SK-N-SH (cell line): ENCODE measurements at regions not wholly inside any gene's neighbourhood (a gene's known extent, or its start where the extent isn't known, plus 50 kb on each side); places are given as distances from the start of the nearest gene placed in this dataset.

Source experiments
- CTCF ChIA-PET: fragments of 300-600, 350-600 bp; formaldehyde crosslinking; extraction: SDS; loops from one replicate; lab custom pipeline; 2021; lab: Yijun Ruan, JAX
- POLR2A ChIA-PET: fragments of 350-600 bp; sonication (Branson Sonifier 250); formaldehyde crosslinking; extraction: SDS; loops from one replicate; lab custom pipeline; 2020; ENCODE audit warnings: antibody characterized with exemption, inconsistent platforms; lab: Yijun Ruan, JAX
- DNase-seq: peaks from one replicate; pipeline ENCODE4 v3.0.0; 2012
- H2AFZ ChIP-seq: fragments of 200-600 bp; sonication (generic); 2 replicates; pipeline ENCODE4 v1.8.1; 2016; ENCODE audit warnings: antibody characterized with exemption, mild to moderate bottlenecking, low read depth
- H3F3A ChIP-seq: fragments of 200-600 bp; sonication (generic); replicated peaks from 2 replicates; pipeline ENCODE3; 2016; ENCODE audit warnings: antibody characterized with exemption, mild to moderate bottlenecking; ENCODE audit not compliant: insufficient read depth
- H3K27ac ChIP-seq, 2 experiments: fragments of 200-500 bp in 1 of 2; fragments of 200-600 bp in 1 of 2; sonication (Bioruptor generic) in 1 of 2; sonication (generic), shearing (Covaris generic) in 1 of 2; 2 replicates each; pipeline versions ENCODE4 v1.5.1 to v1.6.1; 2014 to 2016; ENCODE audit warnings: low read depth in 2 of 2, inconsistent platforms in 1 of 2, low read length in 1 of 2, mild to moderate bottlenecking in 1 of 2, mixed read lengths in 1 of 2
- H3K27me3 ChIP-seq: fragments of 200-600 bp; sonication (generic), shearing (Covaris generic); 2 replicates; pipeline ENCODE4 v1.6.1; 2016; ENCODE audit warnings: mixed run types; ENCODE audit not compliant: insufficient read depth
- H3K36me3 ChIP-seq, 2 experiments: fragments of 200-500 bp in 1 of 2; fragments of 200-600 bp in 1 of 2; sonication (Bioruptor generic) in 1 of 2; sonication (generic) in 1 of 2; replicated peaks in 1 of 2; 2 replicates each; pipeline versions ENCODE3 to v1.5.1; 2014 to 2016; ENCODE audit warnings: low read length in 1 of 2, mild to moderate bottlenecking in 1 of 2; ENCODE audit not compliant: insufficient read depth in 2 of 2, control insufficient read depth in 1 of 2
- H3K4me1 ChIP-seq, 2 experiments: fragments of 200-500 bp in 1 of 2; fragments of 200-600 bp in 1 of 2; sonication (Bioruptor generic) in 1 of 2; sonication (generic), shearing (Covaris generic) in 1 of 2; 2 replicates each; pipeline versions ENCODE4 v1.5.1 to v1.6.1; 2014 to 2016; ENCODE audit warnings: low read depth in 1 of 2, low read length in 1 of 2, mixed run types in 1 of 2; ENCODE audit not compliant: insufficient read depth in 2 of 2, control insufficient read depth in 1 of 2
- H3K4me2 ChIP-seq: fragments of 200-600 bp; sonication (generic), shearing (Covaris generic); 2 replicates; pipeline ENCODE4 v1.6.1; 2017; ENCODE audit warnings: mixed run types
- H3K4me3 ChIP-seq, 2 experiments: fragments of 200-500 bp in 1 of 2; fragments of 200-600 bp in 1 of 2; sonication (Bioruptor generic) in 1 of 2; sonication (generic), shearing (Covaris generic) in 1 of 2; 2 replicates each; pipeline versions ENCODE4 v1.5.1 to v1.8.1; 2014 to 2016; ENCODE audit warnings: low read depth in 2 of 2, inconsistent platforms in 1 of 2, low read length in 1 of 2, mild to moderate bottlenecking in 1 of 2, mixed read lengths in 1 of 2, moderate library complexity in 1 of 2
- H3K79me2 ChIP-seq: fragments of 200-600 bp; sonication (generic); 2 replicates; pipeline ENCODE4 v1.8.1; 2017; ENCODE audit warnings: mild to moderate bottlenecking; ENCODE audit not compliant: insufficient read depth
- H3K9ac ChIP-seq: fragments of 200-600 bp; sonication (generic); 2 replicates; pipeline ENCODE4 v1.6.1; 2017; ENCODE audit warnings: mixed run types
- H3K9me2 ChIP-seq: fragments of 200-600 bp; sonication (generic); 2 replicates; pipeline ENCODE4 v1.6.1; 2017; ENCODE audit warnings: mixed run types
- H3K9me3 ChIP-seq: fragments of 200-600 bp; sonication (generic); 2 replicates; pipeline ENCODE4 v1.6.1; 2017; ENCODE audit warnings: mixed run types, mild to moderate bottlenecking, moderate library complexity
- H4K20me1 ChIP-seq: fragments of 200-600 bp; sonication (generic); 2 replicates; pipeline ENCODE4 v1.6.1; 2017; ENCODE audit warnings: mild to moderate bottlenecking, mixed run types; ENCODE audit not compliant: insufficient read depth
- ELF1 ChIP-seq: IDR thresholded peaks from 2 replicates; pipeline ENCODE4 v1.4.0; 2012
- EZH2phosphoT487 ChIP-seq: fragments of 200-600 bp; sonication (generic); IDR thresholded peaks from 2 replicates; pipeline ENCODE4 v1.6.1; 2017; ENCODE audit warnings: low read depth, mixed run types, mild to moderate bottlenecking, antibody characterized with exemption, moderate library complexity, borderline replicate concordance
- FOSL2 ChIP-seq: IDR thresholded peaks from 2 replicates; pipeline ENCODE4 v1.4.0; 2012; ENCODE audit warnings: low read depth, mild to moderate bottlenecking, moderate library complexity, borderline replicate concordance
- FOXJ3 ChIP-seq: sonication (generic); formaldehyde crosslinking; IDR thresholded peaks from 2 replicates; pipeline ENCODE4 v1.5.1; 2020; ENCODE audit warnings: mild to moderate bottlenecking, missing genetic modification reagents
- GABPA ChIP-seq: IDR thresholded peaks from 2 replicates; pipeline ENCODE4 v1.4.0; 2012; ENCODE audit warnings: low read depth, mild to moderate bottlenecking
- GATA2 ChIP-seq: sonication (generic); formaldehyde crosslinking; IDR thresholded peaks from 2 replicates; pipeline ENCODE4 v1.5.0; 2020; ENCODE audit warnings: mild to moderate bottlenecking, missing genetic modification reagents
- JUND ChIP-seq: IDR thresholded peaks from 2 replicates; pipeline ENCODE4 v1.4.0; 2012
- NFIC ChIP-seq: IDR thresholded peaks from 2 replicates; pipeline ENCODE4 v1.4.0; 2012; ENCODE audit warnings: borderline replicate concordance
- RAD21 ChIP-seq: IDR thresholded peaks from 2 replicates; pipeline ENCODE4 v1.6.1; 2012; ENCODE audit warnings: mild to moderate bottlenecking, low read length
- RCOR1 ChIP-seq: fragments of 150-350 bp; IDR thresholded peaks from 2 replicates; pipeline ENCODE4 v1.6.1; 2017; ENCODE audit warnings: antibody characterized with exemption, low read length
- RXRA ChIP-seq: IDR thresholded peaks from 2 replicates; pipeline ENCODE4 v1.4.0; 2012; ENCODE audit warnings: low read depth, mild to moderate bottlenecking, borderline replicate concordance
- TCF12 ChIP-seq: IDR thresholded peaks from 2 replicates; pipeline ENCODE4 v1.4.0; 2012
- TEAD4 ChIP-seq: IDR thresholded peaks from 2 replicates; pipeline ENCODE4 v1.4.0; 2012; ENCODE audit warnings: mild to moderate bottlenecking, borderline replicate concordance; ENCODE audit not compliant: insufficient read depth
- WGBS: methylation state at CpG from one replicate; pipeline ENCODE4 v1.1.6; 2017; ENCODE audit warnings: low lambda C conversion rate; 5-methylcytosine and 5-hydroxymethylcytosine counted together
- TF ChIP-seq, protein P1 (sequence below): fragments of 150-350 bp; IDR thresholded peaks from 2 replicates; pipeline ENCODE4 v1.6.1; 2016; ENCODE audit warnings: mild to moderate bottlenecking, low read depth, low read length
- TF ChIP-seq, protein P2 (sequence below): fragments of 200-600 bp; sonication (generic); IDR thresholded peaks from 2 replicates; pipeline ENCODE4 v1.6.1; 2017; ENCODE audit warnings: antibody characterized with exemption, mild to moderate bottlenecking, moderate library complexity
- TF ChIP-seq, protein P3 (sequence below): IDR thresholded peaks from 2 replicates; pipeline ENCODE4 v1.4.0; 2012; ENCODE audit warnings: low read depth, borderline replicate concordance
- TF ChIP-seq, protein P4 (sequence below): fragments of 150-350 bp; IDR thresholded peaks from 2 replicates; pipeline ENCODE4 v1.6.1; 2017; ENCODE audit warnings: antibody characterized with exemption, low read length, low read depth, borderline replicate concordance
- TF ChIP-seq, protein P5 (sequence below): IDR thresholded peaks from 2 replicates; pipeline ENCODE4 v1.6.1; 2012; ENCODE audit warnings: mild to moderate bottlenecking, low read depth, low read length, moderate library complexity
- TF ChIP-seq, protein P6 (sequence below): IDR thresholded peaks from 2 replicates; pipeline ENCODE4 v1.4.0; 2012; ENCODE audit warnings: low read depth
- TF ChIP-seq, protein P7 (sequence below): IDR thresholded peaks from 2 replicates; pipeline ENCODE4; 2012

DNA sequence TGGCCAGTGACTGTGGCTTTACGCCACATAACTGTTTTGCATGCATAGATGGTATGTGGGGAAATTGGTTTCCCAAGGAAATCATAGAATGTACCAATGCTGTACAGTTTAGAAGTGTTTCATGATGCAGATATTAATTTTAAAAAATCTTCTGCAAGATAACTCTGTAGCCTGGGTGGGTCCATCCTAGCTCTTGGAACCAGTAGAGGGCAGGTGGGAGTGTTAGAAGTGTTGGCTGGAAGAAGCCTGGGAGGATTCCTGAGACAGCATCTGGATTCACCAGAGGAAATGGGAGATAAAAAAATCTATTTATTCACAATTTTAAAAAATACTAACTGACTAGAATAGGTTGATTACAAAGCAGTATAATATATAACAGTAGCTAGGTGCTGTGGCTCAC lies 139.9 kb upstream of the GRIA4 start:
- H3K27me3 ChIP-seq = no peaks in the 10 kb centered on the region
- TF ChIP-seq, protein P1, sequence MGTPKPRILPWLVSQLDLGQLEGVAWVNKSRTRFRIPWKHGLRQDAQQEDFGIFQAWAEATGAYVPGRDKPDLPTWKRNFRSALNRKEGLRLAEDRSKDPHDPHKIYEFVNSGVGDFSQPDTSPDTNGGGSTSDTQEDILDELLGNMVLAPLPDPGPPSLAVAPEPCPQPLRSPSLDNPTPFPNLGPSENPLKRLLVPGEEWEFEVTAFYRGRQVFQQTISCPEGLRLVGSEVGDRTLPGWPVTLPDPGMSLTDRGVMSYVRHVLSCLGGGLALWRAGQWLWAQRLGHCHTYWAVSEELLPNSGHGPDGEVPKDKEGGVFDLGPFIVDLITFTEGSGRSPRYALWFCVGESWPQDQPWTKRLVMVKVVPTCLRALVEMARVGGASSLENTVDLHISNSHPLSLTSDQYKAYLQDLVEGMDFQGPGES = no peak
- TF ChIP-seq GABPA (no peak), NFIC (no peak), TCF12 (no peak), FOXJ3 (no peak), RAD21 (no peak), RXRA (no peak), JUND (no peak), EZH2phosphoT487 (no peak), RCOR1 (no peak), TEAD4 (no peak), GATA2 (CRISPR knock-in tag) (no peak), FOSL2 (no peak), ELF1 (no peak)
- TF ChIP-seq, protein P2, sequence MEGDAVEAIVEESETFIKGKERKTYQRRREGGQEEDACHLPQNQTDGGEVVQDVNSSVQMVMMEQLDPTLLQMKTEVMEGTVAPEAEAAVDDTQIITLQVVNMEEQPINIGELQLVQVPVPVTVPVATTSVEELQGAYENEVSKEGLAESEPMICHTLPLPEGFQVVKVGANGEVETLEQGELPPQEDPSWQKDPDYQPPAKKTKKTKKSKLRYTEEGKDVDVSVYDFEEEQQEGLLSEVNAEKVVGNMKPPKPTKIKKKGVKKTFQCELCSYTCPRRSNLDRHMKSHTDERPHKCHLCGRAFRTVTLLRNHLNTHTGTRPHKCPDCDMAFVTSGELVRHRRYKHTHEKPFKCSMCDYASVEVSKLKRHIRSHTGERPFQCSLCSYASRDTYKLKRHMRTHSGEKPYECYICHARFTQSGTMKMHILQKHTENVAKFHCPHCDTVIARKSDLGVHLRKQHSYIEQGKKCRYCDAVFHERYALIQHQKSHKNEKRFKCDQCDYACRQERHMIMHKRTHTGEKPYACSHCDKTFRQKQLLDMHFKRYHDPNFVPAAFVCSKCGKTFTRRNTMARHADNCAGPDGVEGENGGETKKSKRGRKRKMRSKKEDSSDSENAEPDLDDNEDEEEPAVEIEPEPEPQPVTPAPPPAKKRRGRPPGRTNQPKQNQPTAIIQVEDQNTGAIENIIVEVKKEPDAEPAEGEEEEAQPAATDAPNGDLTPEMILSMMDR = no peak
- TF ChIP-seq, protein P3, sequence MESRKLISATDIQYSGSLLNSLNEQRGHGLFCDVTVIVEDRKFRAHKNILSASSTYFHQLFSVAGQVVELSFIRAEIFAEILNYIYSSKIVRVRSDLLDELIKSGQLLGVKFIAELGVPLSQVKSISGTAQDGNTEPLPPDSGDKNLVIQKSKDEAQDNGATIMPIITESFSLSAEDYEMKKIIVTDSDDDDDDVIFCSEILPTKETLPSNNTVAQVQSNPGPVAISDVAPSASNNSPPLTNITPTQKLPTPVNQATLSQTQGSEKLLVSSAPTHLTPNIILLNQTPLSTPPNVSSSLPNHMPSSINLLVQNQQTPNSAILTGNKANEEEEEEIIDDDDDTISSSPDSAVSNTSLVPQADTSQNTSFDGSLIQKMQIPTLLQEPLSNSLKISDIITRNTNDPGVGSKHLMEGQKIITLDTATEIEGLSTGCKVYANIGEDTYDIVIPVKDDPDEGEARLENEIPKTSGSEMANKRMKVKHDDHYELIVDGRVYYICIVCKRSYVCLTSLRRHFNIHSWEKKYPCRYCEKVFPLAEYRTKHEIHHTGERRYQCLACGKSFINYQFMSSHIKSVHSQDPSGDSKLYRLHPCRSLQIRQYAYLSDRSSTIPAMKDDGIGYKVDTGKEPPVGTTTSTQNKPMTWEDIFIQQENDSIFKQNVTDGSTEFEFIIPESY = no peak
- TF ChIP-seq, protein P4, sequence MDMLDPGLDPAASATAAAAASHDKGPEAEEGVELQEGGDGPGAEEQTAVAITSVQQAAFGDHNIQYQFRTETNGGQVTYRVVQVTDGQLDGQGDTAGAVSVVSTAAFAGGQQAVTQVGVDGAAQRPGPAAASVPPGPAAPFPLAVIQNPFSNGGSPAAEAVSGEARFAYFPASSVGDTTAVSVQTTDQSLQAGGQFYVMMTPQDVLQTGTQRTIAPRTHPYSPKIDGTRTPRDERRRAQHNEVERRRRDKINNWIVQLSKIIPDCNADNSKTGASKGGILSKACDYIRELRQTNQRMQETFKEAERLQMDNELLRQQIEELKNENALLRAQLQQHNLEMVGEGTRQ = no peak
- TF ChIP-seq, protein P5, sequence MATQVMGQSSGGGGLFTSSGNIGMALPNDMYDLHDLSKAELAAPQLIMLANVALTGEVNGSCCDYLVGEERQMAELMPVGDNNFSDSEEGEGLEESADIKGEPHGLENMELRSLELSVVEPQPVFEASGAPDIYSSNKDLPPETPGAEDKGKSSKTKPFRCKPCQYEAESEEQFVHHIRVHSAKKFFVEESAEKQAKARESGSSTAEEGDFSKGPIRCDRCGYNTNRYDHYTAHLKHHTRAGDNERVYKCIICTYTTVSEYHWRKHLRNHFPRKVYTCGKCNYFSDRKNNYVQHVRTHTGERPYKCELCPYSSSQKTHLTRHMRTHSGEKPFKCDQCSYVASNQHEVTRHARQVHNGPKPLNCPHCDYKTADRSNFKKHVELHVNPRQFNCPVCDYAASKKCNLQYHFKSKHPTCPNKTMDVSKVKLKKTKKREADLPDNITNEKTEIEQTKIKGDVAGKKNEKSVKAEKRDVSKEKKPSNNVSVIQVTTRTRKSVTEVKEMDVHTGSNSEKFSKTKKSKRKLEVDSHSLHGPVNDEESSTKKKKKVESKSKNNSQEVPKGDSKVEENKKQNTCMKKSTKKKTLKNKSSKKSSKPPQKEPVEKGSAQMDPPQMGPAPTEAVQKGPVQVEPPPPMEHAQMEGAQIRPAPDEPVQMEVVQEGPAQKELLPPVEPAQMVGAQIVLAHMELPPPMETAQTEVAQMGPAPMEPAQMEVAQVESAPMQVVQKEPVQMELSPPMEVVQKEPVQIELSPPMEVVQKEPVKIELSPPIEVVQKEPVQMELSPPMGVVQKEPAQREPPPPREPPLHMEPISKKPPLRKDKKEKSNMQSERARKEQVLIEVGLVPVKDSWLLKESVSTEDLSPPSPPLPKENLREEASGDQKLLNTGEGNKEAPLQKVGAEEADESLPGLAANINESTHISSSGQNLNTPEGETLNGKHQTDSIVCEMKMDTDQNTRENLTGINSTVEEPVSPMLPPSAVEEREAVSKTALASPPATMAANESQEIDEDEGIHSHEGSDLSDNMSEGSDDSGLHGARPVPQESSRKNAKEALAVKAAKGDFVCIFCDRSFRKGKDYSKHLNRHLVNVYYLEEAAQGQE = no peak
- TF ChIP-seq, protein P6, sequence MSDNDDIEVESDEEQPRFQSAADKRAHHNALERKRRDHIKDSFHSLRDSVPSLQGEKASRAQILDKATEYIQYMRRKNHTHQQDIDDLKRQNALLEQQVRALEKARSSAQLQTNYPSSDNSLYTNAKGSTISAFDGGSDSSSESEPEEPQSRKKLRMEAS = no peak
- TF ChIP-seq, protein P7, sequence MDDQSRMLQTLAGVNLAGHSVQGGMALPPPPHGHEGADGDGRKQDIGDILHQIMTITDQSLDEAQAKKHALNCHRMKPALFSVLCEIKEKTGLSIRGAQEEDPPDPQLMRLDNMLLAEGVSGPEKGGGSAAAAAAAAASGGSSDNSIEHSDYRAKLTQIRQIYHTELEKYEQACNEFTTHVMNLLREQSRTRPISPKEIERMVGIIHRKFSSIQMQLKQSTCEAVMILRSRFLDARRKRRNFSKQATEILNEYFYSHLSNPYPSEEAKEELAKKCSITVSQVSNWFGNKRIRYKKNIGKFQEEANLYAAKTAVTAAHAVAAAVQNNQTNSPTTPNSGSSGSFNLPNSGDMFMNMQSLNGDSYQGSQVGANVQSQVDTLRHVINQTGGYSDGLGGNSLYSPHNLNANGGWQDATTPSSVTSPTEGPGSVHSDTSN = no peak
- DNase-seq = no peak
- H3F3A ChIP-seq = no peaks in the 10 kb centered on the region
- H3K79me2 ChIP-seq = no peaks in the 10 kb centered on the region
- H4K20me1 ChIP-seq = no peaks in the 10 kb centered on the region
- no peak overlapping the region for H3K4me2 ChIP-seq
- no peak overlapping the region for H3K4me3 ChIP-seq
- no peak overlapping the region for H3K9ac ChIP-seq
- no peaks in the 10 kb centered on the region for H3K36me3 ChIP-seq
- ChIA-PET CTCF (interaction anchor here (0.7 kb wide), 1 partner anchor 1784 kb away, joined by 3 read pairs; no protein-coding TSS in a partner anchor), POLR2A (no interaction called here)
- H3K9me3 ChIP-seq = no peaks in the 10 kb centered on the region
- 80% methylated on average over 1 of the region's 1 CpG for WGBS
- H3K27ac ChIP-seq = no peak overlapping the region
- no peaks in the 10 kb centered on the region for H3K4me1 ChIP-seq
- no peaks in the 10 kb centered on the region for H3K9me2 ChIP-seq
- no peak overlapping the region for H2AFZ ChIP-seq
